HK-2 (cell line): ENCODE measurements at regions not wholly inside any gene's neighbourhood (a gene's known extent, or its start where the extent isn't known, plus 50 kb on each side); places are given as distances from the start of the nearest gene placed in this dataset.
"Not testable (repeated sequence)": the region's sequence is repeated elsewhere in the genome, so short reads cannot be mapped to it uniquely, and the experiment has no call there.

Experiments
- DNase-seq: peaks from one replicate; pipeline ENCODE4 v3.0.0-alpha.2; 2018; ENCODE audit not compliant: unreplicated experiment

DNA sequence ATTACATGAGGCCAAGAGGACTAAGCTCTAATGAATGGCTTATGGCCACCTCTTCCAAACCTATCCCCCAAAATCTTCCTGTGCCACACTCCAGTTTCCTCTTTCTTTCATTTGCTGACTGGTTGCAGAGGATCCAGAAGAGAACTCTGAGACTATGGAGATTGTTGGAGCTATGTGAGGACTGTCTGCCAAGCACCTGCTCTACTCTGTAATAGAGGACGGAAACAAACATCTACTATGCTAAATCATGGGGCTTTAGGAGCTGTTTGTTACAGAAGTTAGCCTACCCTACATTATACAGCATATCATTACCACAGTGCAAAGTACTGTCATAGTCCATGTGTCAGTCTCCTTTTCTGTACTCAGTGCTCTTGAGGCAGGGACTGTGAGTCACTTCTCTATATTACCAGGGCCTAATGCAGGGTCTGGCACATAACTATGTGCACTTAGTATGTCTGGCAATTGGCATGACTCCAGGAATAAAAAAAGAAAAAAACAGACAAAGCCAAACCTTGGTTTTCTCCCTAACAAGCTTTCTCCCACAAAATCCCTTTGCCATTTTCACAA is 95.1 kb downstream of the RPAP3 start:
- no peak for DNase-seq

DNA sequence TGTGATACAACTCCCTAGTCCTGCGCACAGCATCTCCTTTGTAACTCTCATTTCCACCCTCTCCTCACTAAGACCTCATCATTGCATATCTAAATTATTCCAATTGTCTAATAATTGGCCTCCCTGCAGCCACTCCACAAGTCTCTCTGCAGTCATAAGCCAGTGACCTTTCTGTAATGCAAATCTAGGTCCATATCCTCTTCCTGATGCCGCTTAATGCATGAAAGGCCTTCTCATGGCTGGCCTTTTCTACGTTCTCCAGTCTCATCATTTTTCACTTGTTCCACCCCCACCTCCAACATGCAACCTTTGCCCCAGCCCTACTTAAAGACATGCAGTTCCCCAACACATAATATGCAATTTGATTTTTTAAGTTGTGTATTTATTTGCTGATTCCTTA is 96.0 kb downstream of the RPAP3 start:
- DNase-seq, result no peak

DNA sequence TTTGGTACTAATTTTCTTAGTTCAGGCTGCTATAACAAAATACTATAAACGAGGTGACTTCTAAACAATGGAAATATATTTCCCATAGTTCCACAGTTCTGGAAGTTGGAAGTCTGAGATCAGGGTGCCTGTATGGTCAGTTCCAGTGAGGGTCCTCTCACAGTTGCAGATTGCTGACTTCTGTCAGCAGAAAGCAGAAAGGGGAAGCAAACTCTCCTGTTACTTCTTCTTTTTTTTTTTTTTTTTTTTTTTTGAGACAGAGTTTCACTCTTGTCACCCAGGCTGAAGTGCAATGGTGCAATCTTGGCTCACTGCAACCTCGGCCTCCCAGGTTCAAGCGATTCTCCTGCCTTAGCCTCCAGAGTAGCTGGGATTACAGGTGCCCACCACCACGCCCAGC is 97.2 kb downstream of the RPAP3 start:
- DNase-seq, result not testable (repeated sequence)

DNA sequence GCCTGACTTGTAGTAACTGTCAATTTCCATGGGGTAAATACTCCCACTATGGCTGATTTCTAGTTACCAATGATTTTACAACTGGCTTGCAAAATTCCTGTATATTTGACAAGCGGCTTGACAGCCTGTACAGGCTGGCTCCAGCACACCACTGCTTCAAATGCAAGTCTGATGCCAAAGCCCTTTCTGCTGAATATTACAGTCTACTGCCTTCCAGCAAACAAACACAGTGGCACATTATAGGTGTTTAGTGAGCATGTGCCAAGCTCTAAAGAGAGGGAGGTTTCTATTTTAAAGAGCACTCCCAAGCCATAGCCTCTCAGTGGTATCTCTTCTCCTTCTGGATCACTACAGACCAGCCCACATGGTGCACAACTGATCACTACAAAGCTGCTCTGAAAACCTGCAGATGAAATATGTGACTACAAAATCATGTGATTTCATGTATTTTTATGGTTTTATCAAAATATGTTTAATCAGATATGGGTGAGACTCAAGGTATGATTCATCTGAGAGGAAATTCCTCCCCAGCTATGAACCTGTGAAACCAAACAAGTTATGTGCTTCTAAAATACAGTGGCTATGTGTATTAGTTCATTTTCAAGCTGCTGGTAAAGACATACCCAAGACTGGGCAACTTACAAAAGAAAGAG is 101.5 kb downstream of the RPAP3 start:
- no peak for DNase-seq

DNA sequence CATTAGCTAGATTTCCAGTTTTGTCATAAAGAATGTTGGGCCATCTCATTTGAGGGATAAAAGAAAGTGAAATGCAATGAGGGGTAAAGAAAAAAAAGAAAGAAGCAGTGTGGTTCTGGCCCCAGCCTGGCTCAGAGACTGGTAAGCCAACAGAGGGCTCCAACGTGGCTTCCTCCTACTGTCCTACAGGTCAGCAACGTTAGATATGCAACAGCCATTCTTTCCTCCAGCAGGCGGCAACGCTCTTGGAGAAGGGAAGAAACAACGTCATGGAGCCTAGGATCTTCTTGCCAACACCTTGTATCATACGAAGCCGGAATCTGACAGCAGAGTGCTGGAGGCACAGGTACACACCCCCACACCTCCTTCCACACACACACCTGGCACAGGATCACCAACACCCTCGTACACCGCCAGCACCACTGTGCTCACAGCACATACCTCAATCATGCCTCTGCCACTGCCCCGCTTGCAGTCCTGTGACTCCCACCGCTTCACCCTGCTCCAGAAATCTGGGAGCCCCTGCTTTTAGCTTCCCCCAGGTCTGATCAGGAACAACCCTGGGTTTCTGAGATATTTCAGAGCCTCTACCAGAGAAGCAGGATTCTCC is 102.8 kb downstream of the RPAP3 start:
- no peak for DNase-seq

DNA sequence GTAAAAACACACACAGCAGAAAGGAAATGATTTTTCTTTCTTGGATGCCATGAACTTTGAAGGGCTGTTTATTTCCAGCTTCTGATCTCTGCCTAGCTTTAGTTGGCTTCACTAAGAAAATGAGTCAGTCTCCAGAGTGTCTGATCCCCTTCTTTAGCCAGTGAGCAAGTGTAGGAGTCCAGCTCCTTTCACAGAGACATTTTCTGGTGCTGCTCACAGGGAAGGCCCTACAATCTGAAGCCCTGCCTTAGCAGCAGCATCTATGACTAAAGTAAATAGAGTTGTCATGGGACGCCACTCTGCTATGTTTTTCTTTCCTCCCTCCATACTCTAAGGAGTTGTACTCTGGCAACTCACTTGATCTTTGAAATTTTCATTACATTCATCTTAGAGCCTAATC is 103.5 kb downstream of the RPAP3 start:
- DNase-seq, result no peak

DNA sequence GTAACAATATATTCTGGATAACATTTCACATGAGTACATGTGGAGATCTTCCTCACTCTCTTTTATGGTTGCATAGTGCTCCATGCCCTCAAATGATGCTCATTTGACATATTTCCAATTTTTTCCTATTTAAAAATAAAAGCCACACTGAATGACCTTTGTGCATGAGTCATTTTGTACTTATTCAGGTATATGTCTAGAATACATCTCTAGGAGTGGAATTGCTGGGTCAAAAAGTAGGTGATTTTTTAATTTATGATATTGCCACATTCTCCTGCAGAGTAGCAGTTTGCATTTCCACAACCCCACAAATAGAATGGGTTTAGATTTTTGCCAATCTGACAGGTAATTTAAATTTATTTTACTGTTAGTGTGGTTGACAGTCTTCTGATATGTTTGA is 104.8 kb downstream of the RPAP3 start:
- DNase-seq, result no peak

DNA sequence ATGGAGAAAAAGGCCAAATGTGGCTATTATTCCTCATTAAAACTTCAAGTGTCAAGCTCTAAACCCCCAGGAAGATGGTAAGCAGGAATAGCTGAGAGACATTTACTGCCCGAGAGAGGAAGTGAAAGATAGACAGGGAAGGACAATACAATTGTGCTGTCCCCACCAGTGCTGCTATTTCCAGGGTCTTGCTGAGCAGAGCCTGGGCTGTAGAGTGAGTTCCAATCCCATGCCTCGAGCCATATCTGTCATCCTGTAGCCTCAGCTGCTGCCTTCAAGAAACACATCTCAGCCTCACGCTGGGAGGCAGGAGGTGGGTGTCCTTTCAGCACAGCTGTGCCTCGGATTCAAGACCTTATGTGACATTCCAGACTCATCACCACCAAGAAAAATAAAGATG is 114.0 kb downstream of the RPAP3 start:
- DNase-seq, result no peak

DNA sequence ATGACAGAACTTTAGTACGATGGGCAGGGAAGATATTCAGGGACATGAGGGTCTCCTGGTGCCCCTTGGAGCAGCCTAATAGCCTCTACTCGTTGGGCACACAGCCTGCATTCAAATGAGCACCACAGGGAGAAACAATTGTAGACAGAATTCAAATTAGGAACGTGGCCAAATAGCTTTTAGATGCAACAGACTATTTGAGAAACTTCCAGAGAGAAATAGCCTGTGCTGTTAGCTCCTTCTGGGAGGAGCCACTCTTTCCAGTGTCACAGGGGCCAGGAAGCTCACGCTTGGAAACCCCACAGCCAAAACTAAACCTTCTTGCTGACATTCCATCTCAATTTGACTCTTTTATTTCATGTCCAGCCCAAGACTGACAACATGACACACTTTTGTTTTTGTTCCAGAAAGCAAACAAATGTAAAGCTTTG is 114.5 kb downstream of the RPAP3 start:
- no peak for DNase-seq

DNA sequence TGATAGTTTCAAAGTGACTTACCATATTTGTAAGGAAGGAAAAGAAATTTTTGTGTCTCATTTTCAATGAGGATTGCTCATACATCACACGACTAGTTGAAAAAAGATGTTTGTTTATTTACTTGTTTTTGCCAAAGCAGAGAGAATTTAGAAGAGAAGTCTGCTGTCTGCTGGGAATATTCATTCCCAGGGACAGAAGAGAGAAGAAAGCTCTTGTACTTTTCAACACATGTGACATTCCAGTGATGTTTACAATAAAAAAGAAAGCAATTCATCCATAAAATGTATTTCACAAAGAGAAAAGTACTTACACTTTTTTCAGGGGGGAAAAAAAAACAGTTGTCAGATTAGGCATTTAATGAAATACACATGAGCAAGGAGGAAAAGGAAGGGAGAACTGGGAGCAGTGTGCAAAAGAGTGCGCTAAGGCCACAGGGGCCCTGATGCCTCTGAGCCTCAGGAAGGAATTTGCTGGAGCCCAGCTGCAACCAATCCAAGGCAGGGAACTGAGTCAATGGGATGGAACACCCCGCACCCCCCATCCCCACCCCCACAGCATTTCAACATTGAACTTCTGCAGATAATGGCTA is 115.0 kb downstream of the RPAP3 start:
- no peak for DNase-seq

DNA sequence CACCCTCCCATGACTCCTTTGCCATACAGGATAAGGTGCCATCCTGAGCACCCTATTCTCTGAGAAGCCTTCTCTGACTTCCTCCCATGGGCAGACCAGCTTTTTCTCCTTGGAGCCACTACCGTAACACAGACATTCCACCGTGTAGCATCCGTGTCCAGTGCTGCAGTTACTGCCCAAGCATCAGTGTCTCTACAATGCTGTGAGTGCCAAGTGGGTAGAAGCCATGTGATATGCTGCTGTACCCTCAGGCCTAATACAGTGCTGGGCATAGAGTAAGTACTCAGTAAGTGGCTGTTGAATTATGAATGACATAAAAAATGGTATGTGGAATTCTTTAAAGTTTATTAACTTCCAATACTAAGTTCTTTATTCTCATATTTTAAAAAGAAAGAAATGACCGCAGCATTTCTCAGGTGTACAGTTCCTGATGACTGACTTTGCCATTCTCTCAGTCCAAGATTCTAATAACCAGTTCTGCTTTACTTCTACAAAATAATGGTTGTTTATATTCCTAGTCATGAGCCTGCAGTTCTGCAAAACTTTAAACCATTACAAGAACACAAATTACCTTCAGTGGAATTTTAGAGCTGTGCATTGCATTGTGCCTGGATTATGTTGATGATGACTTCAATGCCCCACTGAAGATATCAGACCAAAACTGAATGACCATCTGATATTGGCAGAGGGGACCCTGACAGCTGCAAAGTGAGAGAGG is 118.7 kb downstream of the RPAP3 start:
- DNase-seq, result no peak

DNA sequence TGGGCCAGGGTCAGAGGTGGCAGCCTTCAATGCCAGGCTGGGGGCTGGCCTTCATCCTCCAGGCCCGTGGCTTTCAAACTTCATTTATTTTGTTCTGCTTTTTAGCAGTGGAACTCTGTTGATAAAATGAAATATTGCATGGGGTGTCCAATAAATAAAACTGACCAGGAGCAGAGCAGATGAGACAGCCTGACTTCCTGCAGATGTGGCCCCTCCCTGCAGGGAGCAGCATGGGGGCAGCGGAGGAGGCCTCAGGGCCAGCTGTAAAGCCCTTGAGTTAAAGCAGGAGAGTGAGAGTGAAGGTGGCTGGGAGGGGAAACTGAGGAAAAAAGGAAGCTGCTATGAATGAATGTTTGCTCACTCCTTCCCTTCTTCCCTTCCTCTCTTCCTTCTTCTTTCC is 120.3 kb downstream of the RPAP3 start:
- no peak for DNase-seq

DNA sequence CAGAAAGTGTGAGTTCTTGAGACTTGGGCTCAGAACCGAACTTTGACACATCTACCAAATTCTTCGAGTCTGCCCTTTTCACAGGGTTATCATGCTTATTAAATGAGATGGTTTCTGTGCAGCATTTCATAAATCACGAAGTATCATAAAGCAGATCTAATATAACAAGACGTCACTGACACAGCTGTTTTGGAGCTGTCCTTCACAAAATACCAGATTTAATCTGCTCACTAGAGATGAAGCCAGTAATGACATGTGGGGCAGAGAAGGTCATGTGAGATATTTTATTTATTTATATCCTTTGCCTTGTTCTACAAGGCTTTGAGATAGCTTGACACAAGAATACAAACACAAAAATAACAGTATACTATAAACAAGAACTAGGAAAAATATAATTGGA is 127.0 kb downstream of the RPAP3 start:
- no peak for DNase-seq

DNA sequence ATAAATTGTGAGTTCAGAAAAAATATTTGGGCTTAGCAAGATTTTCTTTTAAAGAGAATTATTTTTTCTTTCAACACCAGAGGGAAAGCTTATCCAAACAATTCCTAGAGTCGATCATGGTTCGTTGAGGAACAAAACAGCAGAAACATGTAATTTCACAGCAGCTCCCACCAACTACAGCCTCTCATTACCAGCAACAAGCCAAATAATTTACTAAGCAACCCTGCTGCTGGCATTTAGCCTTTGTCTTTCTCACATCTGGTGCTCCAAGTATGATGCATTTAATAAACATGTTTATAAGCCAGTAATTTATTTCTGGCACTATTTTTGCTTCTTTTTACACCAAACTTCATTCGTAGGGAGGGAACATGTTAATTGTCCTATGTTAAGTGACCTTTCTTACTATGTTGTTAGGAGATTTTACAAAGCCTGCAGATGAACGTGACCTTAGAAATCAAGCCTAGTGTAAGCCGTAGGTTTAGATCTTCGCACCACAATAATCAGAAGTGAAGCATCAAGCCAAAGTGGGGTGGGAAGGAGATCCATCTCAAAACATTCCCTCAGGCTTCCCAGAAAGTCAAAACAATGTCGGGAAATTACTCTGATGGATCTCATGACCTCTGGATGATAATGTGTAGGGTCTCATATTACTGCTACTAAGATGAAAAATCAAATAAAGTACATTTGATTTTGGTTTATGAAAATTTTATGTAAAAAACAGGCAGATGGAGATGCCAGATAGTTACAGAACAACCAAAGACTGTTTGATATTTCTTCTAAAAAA is 128.4 kb downstream of the RPAP3 start:
- no peak for DNase-seq

DNA sequence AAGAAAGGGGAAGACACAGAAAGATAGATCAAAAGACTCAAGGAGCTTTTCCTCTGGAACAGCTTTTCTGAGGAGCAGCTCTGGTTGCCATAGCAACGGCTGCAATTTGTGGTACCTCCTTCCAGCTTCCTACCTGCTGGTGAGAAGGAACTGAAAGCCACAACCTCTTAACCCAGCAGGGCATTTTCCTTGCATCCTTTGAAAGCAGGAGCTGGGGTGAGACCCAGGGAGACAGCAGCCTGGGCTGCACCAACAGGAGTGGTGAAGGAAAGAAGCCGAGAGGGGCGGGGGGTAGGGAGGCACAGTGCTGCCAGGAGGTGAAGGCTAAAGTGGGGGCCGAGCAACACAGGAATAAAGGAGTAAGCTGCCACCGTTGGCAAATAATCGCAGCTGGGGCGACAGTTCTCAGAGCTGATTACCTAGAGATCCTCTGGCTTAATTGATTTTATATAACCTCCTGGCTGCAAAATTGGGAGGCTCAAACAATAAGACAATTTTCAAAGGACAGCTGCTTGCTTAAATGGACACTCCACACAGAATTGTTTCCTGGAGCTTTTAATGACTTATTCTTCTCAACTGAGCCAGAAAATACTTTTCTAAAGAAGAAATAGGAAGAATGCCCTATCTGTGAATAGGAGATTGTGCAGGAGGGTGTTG is 129.4 kb downstream of the RPAP3 start:
- DNase-seq, result no peak

DNA sequence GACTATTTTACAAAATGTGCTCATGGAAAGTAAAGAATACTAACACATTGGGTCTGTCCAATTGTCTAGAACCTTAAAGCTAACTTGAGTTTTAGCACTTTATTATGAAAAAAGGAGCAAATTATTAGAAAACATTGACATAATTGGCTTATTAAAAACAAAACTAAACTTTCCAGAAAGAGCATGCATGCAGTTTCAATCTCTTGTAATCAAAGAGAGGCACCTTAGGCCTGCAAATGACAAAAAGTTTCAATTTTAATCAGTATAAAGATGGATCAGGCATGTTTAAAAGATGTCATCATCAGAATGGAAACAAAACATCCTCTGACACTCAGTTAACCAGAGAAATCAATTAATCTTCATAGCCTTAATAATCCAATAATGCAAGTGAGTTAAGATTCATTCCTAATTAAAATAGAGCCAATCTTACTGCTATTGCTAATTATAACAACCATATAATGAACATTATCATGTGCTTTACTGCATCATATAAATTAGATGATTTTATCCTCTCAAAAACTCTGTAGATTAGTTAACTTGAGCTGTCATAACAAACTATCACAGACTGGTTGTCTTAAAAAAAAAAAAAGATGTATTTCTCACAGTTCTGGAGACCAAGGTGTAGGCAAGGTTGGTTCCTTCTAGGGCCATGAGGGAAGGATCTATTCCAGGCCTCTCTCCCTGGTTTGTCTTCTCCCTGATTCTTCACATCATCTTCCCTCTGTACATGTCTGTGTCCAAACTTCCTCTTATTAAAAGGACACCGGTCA is 131.4 kb downstream of the RPAP3 start:
- DNase-seq, result no peak

DNA sequence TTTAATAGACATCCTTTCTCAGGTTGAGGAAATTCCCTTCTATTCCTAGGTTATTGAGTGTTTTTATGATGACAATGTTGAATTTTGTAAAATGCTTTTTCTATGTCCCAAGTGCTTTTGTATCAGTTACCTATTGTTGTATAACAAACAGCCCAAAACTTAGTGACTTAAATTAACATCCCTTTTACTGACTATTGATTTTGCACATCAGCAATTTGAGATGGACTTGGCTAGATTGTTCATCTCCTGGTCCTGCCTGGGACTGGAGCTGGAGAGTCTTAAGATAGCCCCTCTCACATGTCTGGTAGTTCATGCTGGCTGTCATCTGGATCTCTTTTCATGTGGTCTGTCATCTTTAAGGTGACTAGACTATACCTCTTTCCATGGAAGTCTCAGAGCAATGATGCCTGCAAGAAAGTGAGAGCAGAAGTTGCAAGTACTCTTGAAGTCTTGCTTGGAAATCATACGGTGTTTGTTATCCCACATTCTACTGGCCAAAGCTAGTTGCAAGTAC is 132.6 kb downstream of the RPAP3 start:
- DNase-seq, result no peak

DNA sequence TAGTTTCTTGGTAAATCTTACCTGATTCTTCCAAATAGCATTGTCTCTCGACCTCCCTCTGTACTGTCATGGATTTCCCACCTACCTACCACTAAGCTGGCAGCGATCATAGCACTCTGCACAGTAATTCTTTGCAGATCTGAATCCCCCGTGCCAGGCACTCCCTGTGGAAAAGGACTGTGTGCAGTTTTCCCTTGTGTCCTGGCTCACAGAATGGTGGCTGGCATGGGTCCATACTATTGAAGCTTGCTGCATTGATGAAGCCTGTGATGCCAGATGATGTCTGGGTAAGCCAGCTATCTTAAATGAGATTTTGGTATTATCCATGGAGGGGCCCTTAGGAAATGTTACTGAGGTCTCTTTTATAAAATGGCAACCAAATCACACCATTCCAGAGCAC is 135.7 kb downstream of the RPAP3 start:
- DNase-seq, result no peak

DNA sequence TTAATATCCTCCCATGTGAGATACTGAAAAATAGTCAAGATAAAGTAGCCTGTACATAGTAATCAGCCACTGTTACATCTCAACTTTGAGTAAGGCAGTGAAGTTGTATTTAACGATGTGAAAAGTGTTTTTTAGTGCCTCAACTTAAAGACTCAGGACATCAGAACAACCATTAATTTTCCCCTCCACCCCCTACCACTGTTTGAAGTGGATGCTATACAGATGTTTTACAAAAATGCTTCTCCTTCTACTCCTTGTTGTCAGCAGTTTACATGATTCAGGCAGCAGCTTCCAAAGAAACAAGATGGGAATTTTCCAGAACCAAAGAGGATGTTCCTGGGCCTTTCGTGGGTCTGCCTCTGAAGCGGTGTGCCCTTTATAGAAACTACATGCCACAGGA is 143.6 kb downstream of the RPAP3 start:
- DNase-seq, result no peak

DNA sequence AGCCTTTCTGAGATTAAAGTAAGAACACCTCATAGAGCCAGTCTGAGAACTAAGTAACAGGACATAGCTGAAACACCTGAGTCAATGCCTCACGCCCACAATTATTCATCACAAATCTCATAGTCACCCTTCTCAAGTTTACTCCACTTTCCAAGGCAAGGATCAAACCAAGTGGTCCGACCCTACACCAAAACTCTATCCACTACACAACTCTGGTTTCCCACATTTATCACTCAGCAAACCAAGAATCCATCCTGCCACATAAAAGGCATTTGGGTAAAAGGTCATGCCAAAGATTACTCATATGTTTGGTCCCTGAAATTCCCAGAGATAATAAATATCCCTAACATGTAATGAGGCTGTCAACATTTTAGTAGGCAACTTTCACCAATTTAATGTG is 144.1 kb downstream of the RPAP3 start:
- no peak for DNase-seq
